HEK293 (cell line): ENCODE measurements at regions not wholly inside any gene's neighbourhood (a gene's known extent, or its start where the extent isn't known, plus 50 kb on each side); places are given as distances from the start of the nearest gene placed in this dataset.

Experiments used
- ZBTB20 ChIP-seq: fragments of 450-650 bp; formaldehyde crosslinking; IDR thresholded peaks from 2 replicates; pipeline ENCODE4 v1.5.1; 2016; ENCODE audit warnings: missing biosample characterization, missing genetic modification characterization
- ZNF274 ChIP-seq, 2 experiments: fragments of 200-500 bp in 1 of 2; fragments of 450-650 bp in 1 of 2; sonication (Bioruptor generic) in 1 of 2; formaldehyde crosslinking in 1 of 2; IDR thresholded peaks; 2 replicates each; pipeline versions ENCODE4 v1.5.1 to v1.6.1; 2014 to 2016; ENCODE audit warnings: borderline replicate concordance in 1 of 2, inconsistent platforms in 1 of 2, low read length in 1 of 2, missing biosample characterization in 1 of 2, missing genetic modification characterization in 1 of 2
- ZNF350 ChIP-seq: fragments of 450-650 bp; formaldehyde crosslinking; IDR thresholded peaks from 2 replicates; pipeline ENCODE4 v1.5.0; 2017; ENCODE audit warnings: missing biosample characterization, mild to moderate bottlenecking, missing genetic modification characterization
- TF ChIP-seq, protein P1 (sequence below): fragments of 450-650 bp; formaldehyde crosslinking; IDR thresholded peaks from 2 replicates; pipeline ENCODE4 v1.5.1; 2016; ENCODE audit warnings: missing biosample characterization, missing genetic modification characterization

DNA sequence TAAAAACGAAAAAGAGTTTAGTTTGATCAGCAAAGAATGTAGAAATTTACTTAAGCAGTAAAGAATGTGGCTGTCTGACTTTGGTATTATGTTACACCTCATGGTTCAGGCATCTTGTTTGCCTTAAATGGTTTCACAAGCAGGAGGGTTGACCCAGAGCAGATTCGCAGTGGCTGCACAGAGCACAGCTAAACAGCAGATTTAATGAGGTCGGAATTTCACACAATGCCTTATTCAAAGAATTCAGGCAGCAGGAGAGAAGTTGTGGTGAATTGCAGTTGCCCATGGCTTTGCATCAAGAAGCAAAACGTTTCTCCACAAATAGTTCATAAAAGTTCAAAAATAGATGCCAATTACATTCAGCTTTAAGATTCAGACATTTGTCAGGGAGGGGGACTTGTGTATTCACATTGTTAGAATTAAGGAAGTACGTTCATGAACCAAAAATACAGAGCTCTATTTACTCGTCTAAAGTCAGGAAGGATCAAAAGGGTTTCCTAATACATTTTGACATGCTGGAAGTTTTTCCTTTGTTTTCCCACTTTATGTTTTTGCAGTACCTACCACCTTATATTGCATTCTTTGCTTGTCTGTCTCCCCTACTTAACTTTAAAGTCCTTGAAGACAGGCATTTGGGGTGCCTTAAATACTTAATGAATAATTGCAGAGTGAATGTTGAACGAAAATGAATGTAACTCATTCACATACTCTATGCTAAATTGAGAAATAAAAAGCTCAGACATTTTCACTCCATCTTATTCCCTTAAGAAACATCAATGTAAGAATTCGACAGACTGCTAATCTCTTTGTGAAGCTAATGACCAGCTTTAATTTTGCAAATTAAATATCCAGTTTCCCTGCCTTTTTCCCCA, 1163.6 kb upstream of the CITED2 start:
- TF ChIP-seq, protein P1, sequence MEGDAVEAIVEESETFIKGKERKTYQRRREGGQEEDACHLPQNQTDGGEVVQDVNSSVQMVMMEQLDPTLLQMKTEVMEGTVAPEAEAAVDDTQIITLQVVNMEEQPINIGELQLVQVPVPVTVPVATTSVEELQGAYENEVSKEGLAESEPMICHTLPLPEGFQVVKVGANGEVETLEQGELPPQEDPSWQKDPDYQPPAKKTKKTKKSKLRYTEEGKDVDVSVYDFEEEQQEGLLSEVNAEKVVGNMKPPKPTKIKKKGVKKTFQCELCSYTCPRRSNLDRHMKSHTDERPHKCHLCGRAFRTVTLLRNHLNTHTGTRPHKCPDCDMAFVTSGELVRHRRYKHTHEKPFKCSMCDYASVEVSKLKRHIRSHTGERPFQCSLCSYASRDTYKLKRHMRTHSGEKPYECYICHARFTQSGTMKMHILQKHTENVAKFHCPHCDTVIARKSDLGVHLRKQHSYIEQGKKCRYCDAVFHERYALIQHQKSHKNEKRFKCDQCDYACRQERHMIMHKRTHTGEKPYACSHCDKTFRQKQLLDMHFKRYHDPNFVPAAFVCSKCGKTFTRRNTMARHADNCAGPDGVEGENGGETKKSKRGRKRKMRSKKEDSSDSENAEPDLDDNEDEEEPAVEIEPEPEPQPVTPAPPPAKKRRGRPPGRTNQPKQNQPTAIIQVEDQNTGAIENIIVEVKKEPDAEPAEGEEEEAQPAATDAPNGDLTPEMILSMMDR = no peak
- TF ChIP-seq ZNF350 (tag by site-specific recombination) (no peak), ZNF274 (IDR thresholded peaks at IDR 0.05; ENCODE audit: low read length) (no peak), ZNF274 (tag by site-specific recombination; IDR thresholded peaks at IDR 0.05; ENCODE audit: borderline replicate concordance) (no peak), ZBTB20 (tag by site-specific recombination) (no peak)
